Endodermal cell (in vitro differentiated cells): ENCODE measurements at regions not wholly inside any gene's neighbourhood (a gene's known extent, or its start where the extent isn't known, plus 50 kb on each side); places are given as distances from the start of the nearest gene placed in this dataset.

Experiments
- DNase-seq: peaks from one replicate; pipeline ENCODE4 v3.0.0-alpha.2; 2017
- H3K27ac ChIP-seq: 2 replicates; pipeline ENCODE4 v1.5.1; 2013; ENCODE audit warnings: mild to moderate bottlenecking, low read depth, low read length, moderate library complexity
- H3K27me3 ChIP-seq: 2 replicates; pipeline ENCODE4 v1.6.1; 2013; ENCODE audit warnings: mild to moderate bottlenecking, low read length, moderate library complexity; ENCODE audit not compliant: insufficient read depth, control insufficient read depth, poor library complexity, severe bottlenecking
- H3K36me3 ChIP-seq: 2 replicates; pipeline ENCODE4 v1.7.0; 2013; ENCODE audit warnings: mild to moderate bottlenecking, low read length, moderate library complexity; ENCODE audit not compliant: control insufficient read depth, insufficient read depth
- H3K4me1 ChIP-seq: one replicate; pipeline ENCODE4 v1.7.0; 2013; ENCODE audit warnings: low read length; ENCODE audit not compliant: control insufficient read depth, insufficient read depth
- H3K4me3 ChIP-seq: 2 replicates; pipeline ENCODE4 v1.5.1; 2013; ENCODE audit warnings: mild to moderate bottlenecking, low read length, moderate library complexity
- H3K9ac ChIP-seq: 2 replicates; pipeline ENCODE4 v1.6.1; 2013; ENCODE audit warnings: mild to moderate bottlenecking, low read length, moderate library complexity; ENCODE audit not compliant: poor library complexity, severe bottlenecking; ENCODE audit errors: extremely low read depth
- H3K9me3 ChIP-seq: 2 replicates; pipeline ENCODE4 v1.6.1; 2013; ENCODE audit warnings: mild to moderate bottlenecking, low read length, moderate library complexity; ENCODE audit not compliant: control insufficient read depth
- H3K27ac Mint-ChIP-seq: 2 replicates; pipeline ENCODE4 v1.8.0; 2020; ENCODE audit warnings: mixed read lengths
- H3K27me3 Mint-ChIP-seq: 2 replicates; pipeline ENCODE4 v1.8.0; 2021; ENCODE audit warnings: mild to moderate bottlenecking, mixed read lengths; ENCODE audit not compliant: insufficient read depth
- H3K36me3 Mint-ChIP-seq: 2 replicates; pipeline ENCODE4 v1.8.0; 2020; ENCODE audit warnings: low read depth, mixed read lengths
- H3K4me1 Mint-ChIP-seq: 2 replicates; pipeline ENCODE4 v1.8.0; 2020; ENCODE audit warnings: mixed read lengths
- H3K4me3 Mint-ChIP-seq: 2 replicates; pipeline ENCODE4 v1.8.0; 2020; ENCODE audit warnings: mild to moderate bottlenecking, moderate library complexity, mixed read lengths
- H3K9me3 Mint-ChIP-seq: 2 replicates; pipeline ENCODE4 v1.8.0; 2020; ENCODE audit warnings: mild to moderate bottlenecking, mixed read lengths
- CTCF ChIP-seq: fragments of 200-600 bp; sonication (generic); conservative IDR thresholded peaks from 2 replicates; pipeline ENCODE4 v1.5.0; 2021; ENCODE audit warnings: antibody characterized with exemption, mild to moderate bottlenecking
- WGBS, 2 experiments: methylation state at CpG; one replicate each; pipeline versions ENCODE4 v1.1.5 to v1.1.7; 2013; ENCODE audit warnings: missing lambda C conversion rate in 2 of 2, mixed read lengths in 1 of 2; ENCODE audit not compliant: insufficient coverage in 1 of 2, insufficient read length in 1 of 2; 5-methylcytosine and 5-hydroxymethylcytosine counted together

GRCh38 chr5:74550927-74551326 lies 89.6 kb downstream of the ENC1 start:
- H3K27me3 ChIP-seq, result no peaks in the 10 kb centered on the region

GRCh38 chr5:74549384-74549783 lies 91.1 kb downstream of the ENC1 start:
- no peak for TF ChIP-seq CTCF
- H3K9me3 ChIP-seq, result no peaks in the 10 kb centered on the region
- no peaks in the 10 kb centered on the region for H3K9me3 Mint-ChIP-seq
- H3K4me3 ChIP-seq, result no peak overlapping the region
- no peaks in the 10 kb centered on the region for H3K27me3 Mint-ChIP-seq
- H3K4me1 ChIP-seq, result peaks cover 10% of the 10 kb centered on the region
- no peak for DNase-seq
- H3K36me3 ChIP-seq, result no peaks in the 10 kb centered on the region
- no peak overlapping the region for H3K27ac ChIP-seq
- H3K9ac ChIP-seq, result no peak overlapping the region
- H3K36me3 Mint-ChIP-seq, result no peaks in the 10 kb centered on the region
- H3K4me1 Mint-ChIP-seq, result peaks cover 19% of the 10 kb centered on the region
- H3K27ac Mint-ChIP-seq, result no peak overlapping the region
- no peaks in the 10 kb centered on the region for H3K27me3 ChIP-seq
- no peak overlapping the region for H3K4me3 Mint-ChIP-seq
- WGBS, 2 experiments, result 52 to 55% methylated on average over 2 of the region's 3 CpGs

More at GRCh38 chr5:74550927-74551326, 89.6 kb downstream of the ENC1 start:
- Histone ChIP-seq H3K9me3 (no peaks in the 10 kb centered on the region), H3K27ac (no peak overlapping the region), H3K36me3 (no peaks in the 10 kb centered on the region), H3K4me3 (no peak overlapping the region), H3K4me1 (peaks cover 17% of the 10 kb centered on the region), H3K9ac (no peak overlapping the region)
- WGBS, 2 experiments, result 74 to 92% methylated on average over 4 of the region's 4 CpGs
- Mint-ChIP-seq H3K4me3 (no peak overlapping the region), H3K36me3 (no peaks in the 10 kb centered on the region), H3K27me3 (no peaks in the 10 kb centered on the region), H3K27ac (no peak overlapping the region), H3K9me3 (no peaks in the 10 kb centered on the region), H3K4me1 (peaks cover 25% of the 10 kb centered on the region)
- no peak for TF ChIP-seq CTCF
- DNase-seq, result no peak

- Histone ChIP-seq H3K36me3 (no peaks in the 10 kb centered on the region), H3K27me3 (no peaks in the 10 kb centered on the region), H3K9me3 (no peaks in the 10 kb centered on the region), H3K9ac (no peak overlapping the region), H3K4me1 (peaks cover 17% of the 10 kb centered on the region), H3K27ac (no peak overlapping the region), H3K4me3 (no peak overlapping the region)
- DNase-seq, result no peak
- TF ChIP-seq CTCF, result no peak
- Mint-ChIP-seq H3K27me3 (no peaks in the 10 kb centered on the region), H3K4me1 (peaks cover 35% of the 10 kb centered on the region), H3K36me3 (no peaks in the 10 kb centered on the region), H3K9me3 (no peaks in the 10 kb centered on the region), H3K4me3 (no peak overlapping the region), H3K27ac (no peak overlapping the region)
- WGBS, 2 experiments, result 83% methylated on average over 1 of the region's 1 CpG; no CpG with 5 or more reads in 1 of the 2 experiments
Observed at GRCh38 chr5:74546796-74547195, 93.7 kb downstream of the ENC1 start.
